ENCODE measurements at regions not wholly inside any gene's neighbourhood (a gene's known extent, or its start where the extent isn't known, plus 50 kb on each side); places are given as distances from the start of the nearest gene placed in this dataset.
"Not testable (repeated sequence)": the region's sequence is repeated elsewhere in the genome, so short reads cannot be mapped to it uniquely, and the experiment has no call there.

GRCh38 chr10:29229258-29229705 is 59.6 kb upstream of the LYZL1 start:
- no peaks in the 10 kb centered on the region for H3K36me3 Mint-ChIP-seq (ENCODE audit: low read depth)
- DNase-seq = no peak
- H3K9me3 Mint-ChIP-seq = no peaks in the 10 kb centered on the region
- TF ChIP-seq, protein P1, sequence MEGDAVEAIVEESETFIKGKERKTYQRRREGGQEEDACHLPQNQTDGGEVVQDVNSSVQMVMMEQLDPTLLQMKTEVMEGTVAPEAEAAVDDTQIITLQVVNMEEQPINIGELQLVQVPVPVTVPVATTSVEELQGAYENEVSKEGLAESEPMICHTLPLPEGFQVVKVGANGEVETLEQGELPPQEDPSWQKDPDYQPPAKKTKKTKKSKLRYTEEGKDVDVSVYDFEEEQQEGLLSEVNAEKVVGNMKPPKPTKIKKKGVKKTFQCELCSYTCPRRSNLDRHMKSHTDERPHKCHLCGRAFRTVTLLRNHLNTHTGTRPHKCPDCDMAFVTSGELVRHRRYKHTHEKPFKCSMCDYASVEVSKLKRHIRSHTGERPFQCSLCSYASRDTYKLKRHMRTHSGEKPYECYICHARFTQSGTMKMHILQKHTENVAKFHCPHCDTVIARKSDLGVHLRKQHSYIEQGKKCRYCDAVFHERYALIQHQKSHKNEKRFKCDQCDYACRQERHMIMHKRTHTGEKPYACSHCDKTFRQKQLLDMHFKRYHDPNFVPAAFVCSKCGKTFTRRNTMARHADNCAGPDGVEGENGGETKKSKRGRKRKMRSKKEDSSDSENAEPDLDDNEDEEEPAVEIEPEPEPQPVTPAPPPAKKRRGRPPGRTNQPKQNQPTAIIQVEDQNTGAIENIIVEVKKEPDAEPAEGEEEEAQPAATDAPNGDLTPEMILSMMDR (IDR thresholded peaks at IDR 0.05) = no peak
- no peak overlapping the region for H3K4me3 Mint-ChIP-seq
- peaks cover 24% of the 10 kb centered on the region for H3K27me3 Mint-ChIP-seq (ENCODE audit: insufficient read depth)
- no peak overlapping the region for H3K27ac Mint-ChIP-seq
- H3K4me1 Mint-ChIP-seq (ENCODE audit: low read depth) = no peaks in the 10 kb centered on the region

DNA sequence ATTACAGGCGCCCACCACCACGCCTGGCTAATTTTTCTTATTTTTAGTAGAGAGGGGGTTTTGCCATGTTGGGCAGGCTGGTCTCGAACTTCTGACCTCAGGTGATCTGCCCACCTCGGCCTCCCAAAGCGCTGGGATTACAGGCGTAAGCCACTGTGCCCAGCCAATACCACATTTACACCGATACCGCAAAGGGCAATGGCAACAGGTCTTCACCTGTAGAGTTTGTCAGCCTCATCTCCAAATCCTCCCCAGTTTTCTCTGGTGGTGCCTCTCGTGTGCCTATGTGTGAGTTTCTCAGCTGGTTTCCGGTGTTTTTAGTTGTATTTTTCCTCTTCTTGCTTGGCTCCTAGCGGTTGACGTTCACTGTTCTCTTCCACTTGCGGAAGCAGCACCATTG is 52.0 kb upstream of the LYZL1 start:
- H3K4me1 Mint-ChIP-seq (ENCODE audit: low read depth); H3K27ac Mint-ChIP-seq; H3K4me3 Mint-ChIP-seq; H3K36me3 Mint-ChIP-seq (ENCODE audit: low read depth); DNase-seq; H3K9me3 Mint-ChIP-seq: not testable (repeated sequence)
- H3K27me3 Mint-ChIP-seq (ENCODE audit: insufficient read depth) = peaks cover 23% of the 10 kb centered on the region

DNA sequence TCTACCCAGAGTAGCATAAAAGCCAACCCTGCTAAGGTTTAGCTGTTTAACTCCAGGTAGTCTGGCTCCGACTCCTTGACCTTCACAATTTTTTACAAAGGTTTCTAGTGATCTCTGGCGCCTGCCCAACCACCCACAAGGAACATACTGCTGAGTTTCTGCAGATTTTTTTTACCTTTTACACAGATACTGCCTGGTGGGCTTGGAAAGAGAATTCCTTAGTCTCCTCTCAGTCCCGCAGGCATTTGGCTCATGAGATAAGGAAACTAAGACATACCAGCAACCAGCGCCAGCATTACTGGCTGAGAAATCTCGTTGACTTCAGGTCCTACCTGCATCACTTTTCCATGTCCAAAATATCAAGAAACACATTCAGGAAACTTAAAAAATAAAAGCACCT is 51.1 kb upstream of the LYZL1 start:
- H3K4me3 Mint-ChIP-seq = no peak overlapping the region
- H3K9me3 Mint-ChIP-seq = no peaks in the 10 kb centered on the region
- TF ChIP-seq, protein P1 (IDR thresholded peaks at IDR 0.05) = no peak
- no peak overlapping the region for H3K27ac Mint-ChIP-seq
- peaks cover 21% of the 10 kb centered on the region for H3K27me3 Mint-ChIP-seq (ENCODE audit: insufficient read depth)
- no peak for DNase-seq
- H3K36me3 Mint-ChIP-seq (ENCODE audit: low read depth) = no peaks in the 10 kb centered on the region
- H3K4me1 Mint-ChIP-seq (ENCODE audit: low read depth) = no peaks in the 10 kb centered on the region

GRCh38 chr10:29238523-29239135 is 50.2 kb upstream of the LYZL1 start:
- no peak overlapping the region for H3K4me3 Mint-ChIP-seq
- TF ChIP-seq, protein P1 (IDR thresholded peaks at IDR 0.05) = no peak
- H3K27me3 Mint-ChIP-seq (ENCODE audit: insufficient read depth) = peaks cover 21% of the 10 kb centered on the region
- H3K9me3 Mint-ChIP-seq = no peaks in the 10 kb centered on the region
- DNase-seq = no peak
- H3K36me3 Mint-ChIP-seq (ENCODE audit: low read depth) = no peaks in the 10 kb centered on the region
- H3K4me1 Mint-ChIP-seq (ENCODE audit: low read depth) = no peaks in the 10 kb centered on the region
- no peak overlapping the region for H3K27ac Mint-ChIP-seq

Data from HFFc6 (cell line).